NCI-H510A treated with DMSO at 0.1 percent for 48 hours (cell line): ENCODE measurements at regions not wholly inside any gene's neighbourhood (a gene's known extent, or its start where the extent isn't known, plus 50 kb on each side); places are given as distances from the start of the nearest gene placed in this dataset.

Experiments
- DNase-seq: peaks from one replicate; lab custom pipeline; 2025; lab: John Stamatoyannopoulos, UW

DNA sequence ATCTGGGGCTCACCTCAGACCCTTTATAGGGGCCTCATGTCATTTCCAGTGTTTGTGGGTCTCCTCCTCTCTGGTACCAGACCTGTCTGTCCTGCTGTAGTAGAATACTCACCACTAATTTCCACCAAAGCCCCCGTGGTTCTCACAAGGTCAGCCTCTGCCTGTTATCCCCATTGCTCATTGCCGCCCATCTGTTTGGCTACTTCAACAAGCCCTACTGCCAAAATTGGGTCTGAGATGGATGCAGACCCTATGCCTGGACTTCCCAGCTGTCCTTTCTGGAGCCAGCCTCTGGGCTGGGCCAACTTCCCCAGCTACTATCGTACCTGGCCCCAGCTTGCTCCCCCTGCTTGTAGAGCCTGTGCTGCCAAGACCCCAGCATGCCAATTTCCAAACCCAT is 152.1 kb upstream of the ISX start:
- DNase-seq = no peak

GRCh38 chr22:34914846-34915245 is 151.1 kb upstream of the ISX start:
- no peak for DNase-seq

GRCh38 chr22:34917239-34917638 is 148.7 kb upstream of the ISX start:
- DNase-seq = no peak

- no peak for DNase-seq
These were observed 134.9 kb upstream of the ISX start for GRCh38 chr22:34931026-34931425.

- no peak for DNase-seq
These were observed 131.7 kb upstream of the ISX start for GRCh38 chr22:34934261-34934660.

DNA sequence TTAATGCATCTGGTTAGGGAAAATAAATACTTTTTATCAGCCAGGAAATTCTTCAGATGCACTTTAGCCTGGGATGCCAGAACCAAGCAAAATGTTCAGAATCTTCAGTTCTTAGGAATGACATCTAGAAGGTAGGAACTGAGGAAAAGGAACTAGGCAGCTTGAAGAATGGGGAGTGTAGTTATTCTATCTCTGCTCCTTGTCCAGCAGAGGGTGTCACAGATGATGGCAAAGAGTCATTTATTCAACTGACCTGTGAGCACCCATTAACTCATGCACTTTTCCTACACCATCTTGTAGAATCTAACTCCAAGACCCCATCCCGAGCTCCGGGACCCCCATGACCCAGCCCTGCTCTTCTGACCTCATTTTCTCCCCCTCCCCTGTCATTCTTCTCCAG is 122.1 kb upstream of the ISX start:
- DNase-seq = no peak

- DNase-seq = no peak
These were observed 119.5 kb upstream of the ISX start for GRCh38 chr22:34946339-34946985.

DNA sequence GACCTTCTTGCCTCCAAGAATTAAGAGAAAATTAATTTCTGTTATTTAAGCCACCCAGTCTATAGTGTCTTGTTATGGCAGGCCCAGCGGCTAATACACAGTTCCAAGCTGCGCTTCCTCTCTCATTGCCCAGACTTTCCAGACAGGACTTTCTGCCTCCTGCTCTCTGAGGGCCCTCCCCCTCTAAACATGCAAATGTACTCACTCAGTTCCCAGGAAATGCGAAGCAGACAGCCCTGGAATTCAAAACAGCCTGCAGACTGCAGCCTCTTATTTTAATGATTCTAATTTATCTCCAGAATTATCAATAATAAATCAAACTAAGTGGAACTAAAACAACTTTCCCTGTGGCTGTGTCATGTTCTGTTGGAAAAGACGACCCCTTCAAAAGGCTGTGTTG is 115.5 kb upstream of the ISX start:
- no peak for DNase-seq

DNA sequence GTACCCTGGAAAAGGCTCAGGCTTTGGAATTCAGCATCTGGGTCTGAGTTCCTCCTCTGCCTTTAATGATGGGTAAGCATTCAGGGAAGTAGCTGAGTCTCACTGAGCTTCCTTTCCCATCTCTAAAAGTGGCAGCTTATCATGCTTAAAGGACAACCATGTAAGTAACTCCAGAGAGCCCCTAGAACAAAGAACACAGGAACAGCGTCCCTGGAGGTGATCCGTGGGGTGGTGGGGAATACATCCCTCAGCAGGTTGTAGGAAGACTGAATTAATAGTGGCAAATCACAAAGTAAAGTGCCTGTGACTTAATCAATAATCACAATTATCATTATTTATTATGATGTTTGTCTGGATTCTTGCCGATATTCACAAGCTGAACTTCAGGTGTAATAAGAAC is 114.7 kb upstream of the ISX start:
- no peak for DNase-seq

DNA sequence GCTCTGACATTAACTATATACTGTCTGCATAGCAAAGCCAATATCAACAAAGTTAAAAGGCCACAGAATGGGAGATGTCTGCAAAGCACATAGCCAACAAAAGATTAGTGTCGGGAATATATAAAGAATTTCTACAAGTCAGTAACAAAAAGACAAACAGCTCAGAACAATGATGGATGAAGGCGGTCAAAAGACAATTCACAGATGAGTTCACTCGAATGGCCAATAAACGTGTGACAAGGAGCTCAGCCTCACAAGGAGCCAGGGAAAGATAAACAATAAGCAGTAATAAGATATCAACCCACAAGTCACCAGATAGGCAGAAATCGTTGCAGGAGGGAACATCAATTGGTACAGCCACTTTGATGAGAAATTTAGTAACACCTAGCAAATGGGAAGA is 106.0 kb upstream of the ISX start:
- DNase-seq = no peak

DNA sequence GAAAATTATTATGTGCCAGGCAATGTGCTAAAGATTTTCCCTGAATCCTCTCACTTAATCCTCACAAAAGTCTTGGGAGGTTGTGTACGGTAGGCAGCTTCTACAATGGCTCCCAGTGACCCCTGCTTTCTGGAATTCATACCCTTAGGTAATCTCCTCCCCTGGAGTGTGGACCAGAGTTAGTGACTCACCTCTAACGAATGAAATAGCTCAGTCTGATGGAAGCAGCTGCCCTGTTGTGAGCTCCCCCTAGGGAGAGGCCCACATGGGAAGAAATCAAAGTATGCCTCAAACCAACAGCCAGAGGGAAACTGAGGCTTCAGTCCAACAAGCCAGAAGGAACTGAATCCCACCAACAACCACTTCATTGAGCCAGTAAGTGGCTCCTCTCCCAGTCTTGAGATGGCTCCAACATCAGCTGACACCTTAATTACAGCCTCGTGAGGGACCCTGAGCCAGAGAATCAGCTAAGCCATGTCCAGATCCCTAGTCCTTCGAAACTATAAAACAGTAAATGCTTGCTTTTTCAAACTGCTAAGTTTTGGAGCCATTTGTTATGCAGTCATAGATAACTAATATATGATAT is 98.9 kb upstream of the ISX start:
- DNase-seq = no peak

DNA sequence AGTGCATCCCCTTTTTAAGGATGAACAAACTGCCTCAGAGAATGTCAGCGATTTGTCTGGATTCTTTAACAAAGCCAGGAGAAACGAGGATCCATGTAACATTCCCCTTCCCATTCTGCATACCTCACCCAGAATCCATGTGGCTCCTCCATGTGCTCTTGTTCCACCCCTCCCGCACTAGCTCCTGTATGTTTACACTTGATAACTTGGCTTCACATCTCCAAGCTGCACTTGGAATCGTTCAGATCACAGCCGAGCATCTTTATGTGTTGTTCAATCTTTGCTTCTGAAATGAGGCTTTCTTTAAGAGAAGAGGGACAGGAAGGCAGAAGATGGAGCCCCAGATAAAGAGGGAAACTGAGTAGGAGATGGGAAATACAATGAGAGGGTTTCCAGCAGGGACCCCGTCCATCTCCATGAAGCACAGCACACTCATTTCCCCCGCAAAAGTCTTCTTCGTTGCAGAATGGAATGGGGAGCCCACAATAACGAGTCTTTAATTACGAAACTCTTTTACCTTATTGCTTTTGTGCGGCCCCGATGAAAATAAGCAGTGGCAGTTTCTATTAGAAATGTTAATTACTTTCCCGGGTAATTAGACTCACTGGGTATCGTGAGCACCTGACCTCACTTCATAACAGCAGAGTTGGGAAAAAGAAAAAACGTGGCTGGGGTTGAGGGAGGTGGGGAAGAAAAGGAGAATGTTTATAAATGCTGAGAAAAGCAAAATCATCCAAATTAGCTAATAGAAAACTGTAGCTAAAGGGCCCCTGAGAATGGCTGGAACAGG is 96.8 kb upstream of the ISX start:
- DNase-seq = no peak

GRCh38 chr22:34971456-34971855 is 94.5 kb upstream of the ISX start:
- no peak for DNase-seq

DNA sequence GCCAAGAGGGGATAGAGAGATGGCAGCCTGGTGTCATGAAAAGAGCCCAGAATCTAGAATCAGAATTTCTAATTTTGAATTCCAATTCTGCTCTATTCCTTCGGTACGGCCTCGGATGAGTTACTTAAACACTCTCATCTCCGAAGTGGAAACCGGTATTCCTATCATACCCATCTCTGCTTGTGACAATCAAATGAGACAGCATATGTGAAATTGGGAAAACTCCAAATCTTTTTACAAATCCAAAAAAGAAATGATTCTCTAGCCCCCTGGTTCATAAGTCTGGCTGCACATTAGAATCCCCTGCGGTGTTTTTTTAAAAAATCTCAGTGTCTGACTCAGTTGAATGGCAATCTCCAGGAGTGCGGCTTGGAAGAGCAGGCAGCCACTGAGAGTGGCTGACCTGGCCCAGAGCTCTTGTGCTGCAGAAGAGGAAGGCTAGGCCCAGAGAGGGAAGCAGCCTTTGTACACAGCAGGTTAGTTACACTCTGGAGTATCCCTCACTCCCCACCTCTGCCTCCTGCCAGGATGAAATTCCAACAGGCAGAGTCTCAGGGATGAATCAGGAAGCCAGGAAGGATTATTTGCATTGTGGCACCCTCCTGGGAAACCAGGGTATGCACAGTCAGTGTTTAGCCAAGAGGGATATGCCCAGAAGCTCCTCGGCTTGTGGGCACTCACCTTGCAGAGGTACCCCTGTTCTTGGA is 93.6 kb upstream of the ISX start:
- no peak for DNase-seq

DNA sequence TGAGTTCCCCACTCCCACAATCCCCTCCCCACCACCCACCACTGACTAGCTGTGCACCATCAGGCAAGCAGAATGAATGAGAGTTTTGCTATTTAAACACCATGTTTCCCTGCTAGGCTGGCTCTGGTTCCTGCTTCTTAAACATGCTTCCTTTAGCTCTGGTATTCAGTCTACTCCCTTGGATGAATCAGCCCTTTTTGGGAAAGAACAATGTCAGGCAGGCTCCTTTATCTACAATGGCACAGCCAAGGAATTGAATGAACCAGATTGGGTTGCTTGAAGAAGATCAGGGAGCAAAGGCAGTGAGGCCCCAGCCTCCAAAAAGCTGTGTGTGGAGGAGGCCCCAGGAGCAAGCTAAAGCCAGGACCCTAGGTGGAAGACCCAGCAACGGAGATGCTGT is 92.9 kb upstream of the ISX start:
- no peak for DNase-seq

- DNase-seq = no peak
These were observed 92.0 kb upstream of the ISX start for GRCh38 chr22:34973926-34974325.

DNA sequence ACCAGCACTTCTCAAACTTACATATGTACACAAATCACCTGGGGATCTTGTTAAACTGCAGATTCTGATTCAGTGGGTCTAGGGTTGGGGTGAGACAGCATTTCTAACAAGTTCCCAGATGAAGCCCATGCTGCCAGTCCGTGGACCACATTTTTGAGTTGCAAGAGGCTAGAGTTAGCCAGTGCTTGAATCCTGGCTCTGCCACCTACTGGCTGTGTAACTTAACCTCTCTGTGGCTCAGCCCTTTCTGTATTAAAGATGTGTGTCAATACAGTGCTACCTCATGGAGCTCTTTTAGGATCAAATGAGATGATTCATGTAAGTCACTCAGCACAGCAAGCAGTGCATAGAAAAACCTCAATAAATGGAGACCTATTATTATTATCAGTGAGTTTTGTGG is 90.2 kb upstream of the ISX start:
- no peak for DNase-seq

DNA sequence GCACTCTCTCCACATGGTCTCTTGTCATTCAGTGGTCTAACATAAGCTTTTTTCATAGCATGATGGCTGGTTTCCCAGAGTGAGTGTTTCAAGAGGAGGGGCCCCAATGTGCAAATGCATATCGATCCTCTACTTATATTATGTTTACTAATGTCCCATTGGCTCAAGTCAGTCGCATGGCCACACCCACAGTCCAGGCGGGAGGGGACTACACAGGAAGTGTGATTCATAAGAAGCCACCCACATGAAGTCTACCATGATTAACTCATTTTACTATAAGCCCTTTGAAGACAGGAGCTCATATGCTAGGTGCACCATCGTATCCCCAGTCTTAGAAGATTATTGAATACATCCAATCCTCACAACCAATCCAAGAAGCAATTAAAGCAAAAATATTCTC is 89.5 kb upstream of the ISX start:
- no peak for DNase-seq

GRCh38 chr22:34976886-34977285 is 89.1 kb upstream of the ISX start:
- DNase-seq = no peak

DNA sequence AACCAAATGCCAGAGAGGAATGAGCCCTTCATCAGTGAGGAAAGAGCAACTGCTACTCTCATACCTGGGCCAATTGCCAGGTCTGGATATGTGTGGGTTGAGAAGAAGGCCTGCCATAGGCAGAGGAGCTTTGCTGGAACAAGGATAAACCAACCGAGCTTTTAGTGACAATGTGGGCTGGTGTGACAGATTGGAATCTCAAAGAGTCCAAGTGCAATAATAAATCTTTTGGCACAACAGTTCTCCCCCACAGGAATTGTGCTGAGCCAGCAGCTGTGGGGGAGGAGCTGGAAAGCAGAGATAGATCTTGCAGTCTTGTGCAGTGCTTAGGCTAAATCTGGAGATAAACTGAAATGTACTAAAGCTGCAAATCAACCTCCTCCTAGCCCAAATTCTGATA is 79.4 kb upstream of the ISX start:
- no peak for DNase-seq

- no peak for DNase-seq
These were observed 73.3 kb upstream of the ISX start for GRCh38 chr22:34992672-34993071.

GRCh38 chr22:34993548-34993947 is 72.4 kb upstream of the ISX start:
- DNase-seq = no peak
